ENCODE measurements at regions not wholly inside any gene's neighbourhood (a gene's known extent, or its start where the extent isn't known, plus 50 kb on each side); places are given as distances from the start of the nearest gene placed in this dataset.
A peak's percentile ranks its signal among the peaks of the same experiment; 100 is the strongest.
"Not testable (repeated sequence)": the region's sequence is repeated elsewhere in the genome, so short reads cannot be mapped to it uniquely, and the experiment has no call there.

DNA sequence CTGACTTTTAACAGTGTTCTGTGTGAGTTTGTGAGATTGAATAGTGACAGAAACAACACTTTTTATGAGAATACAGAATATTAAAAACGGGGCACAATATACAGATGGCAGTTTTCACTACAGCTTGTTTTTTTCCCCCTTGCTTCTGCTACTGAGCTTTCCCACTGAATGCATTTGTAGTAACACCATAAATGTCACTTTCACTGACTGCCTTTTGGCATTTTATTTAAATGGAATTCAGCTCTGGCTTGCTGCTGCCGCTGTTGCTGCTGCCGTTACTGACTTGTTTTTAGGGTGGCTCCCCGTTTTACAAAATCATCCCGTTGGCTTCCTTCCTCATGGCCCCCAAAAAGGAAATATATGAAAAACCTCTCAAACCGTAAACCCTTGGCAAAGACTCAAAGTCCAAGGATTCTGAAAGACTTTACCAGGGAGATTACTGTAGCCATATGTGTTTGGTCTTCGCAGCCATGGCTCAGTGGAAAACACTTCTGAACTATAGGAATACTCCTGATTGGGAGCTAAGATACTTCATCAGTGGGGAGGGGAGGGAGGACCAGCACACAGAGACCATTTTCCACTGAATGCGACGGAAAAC lies 151.0 kb downstream of the NUF2 start:
- DNase-seq (ENCODE audit: low spot score) = no peak

DNA sequence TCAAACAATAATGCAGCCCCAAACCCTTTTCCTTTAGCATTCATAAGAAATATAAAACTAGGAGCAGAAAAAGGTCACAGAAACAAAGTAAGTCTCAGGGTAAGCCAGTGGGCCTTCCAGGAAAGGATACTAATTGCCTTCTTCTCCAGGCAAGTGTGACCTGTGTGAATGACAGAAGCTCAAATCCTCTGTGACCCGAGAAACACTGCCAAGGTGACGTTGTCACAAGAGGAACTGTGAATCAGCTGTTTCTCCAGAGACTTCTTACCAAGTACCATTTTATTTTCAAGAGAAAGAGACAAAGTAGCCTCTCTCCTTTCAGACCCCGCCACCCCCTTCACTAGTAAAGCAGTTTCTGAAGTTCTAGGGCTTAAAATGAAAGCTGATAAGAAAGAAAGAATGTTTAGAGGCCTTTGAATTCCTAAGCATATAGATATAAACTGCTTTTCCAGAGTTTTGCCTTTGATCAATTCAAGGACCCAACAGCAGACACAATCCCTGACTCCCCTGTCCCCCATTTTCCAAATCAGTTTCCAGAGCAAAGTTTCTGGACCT lies 155.6 kb downstream of the NUF2 start:
- no peak for DNase-seq (ENCODE audit: low spot score)

DNA sequence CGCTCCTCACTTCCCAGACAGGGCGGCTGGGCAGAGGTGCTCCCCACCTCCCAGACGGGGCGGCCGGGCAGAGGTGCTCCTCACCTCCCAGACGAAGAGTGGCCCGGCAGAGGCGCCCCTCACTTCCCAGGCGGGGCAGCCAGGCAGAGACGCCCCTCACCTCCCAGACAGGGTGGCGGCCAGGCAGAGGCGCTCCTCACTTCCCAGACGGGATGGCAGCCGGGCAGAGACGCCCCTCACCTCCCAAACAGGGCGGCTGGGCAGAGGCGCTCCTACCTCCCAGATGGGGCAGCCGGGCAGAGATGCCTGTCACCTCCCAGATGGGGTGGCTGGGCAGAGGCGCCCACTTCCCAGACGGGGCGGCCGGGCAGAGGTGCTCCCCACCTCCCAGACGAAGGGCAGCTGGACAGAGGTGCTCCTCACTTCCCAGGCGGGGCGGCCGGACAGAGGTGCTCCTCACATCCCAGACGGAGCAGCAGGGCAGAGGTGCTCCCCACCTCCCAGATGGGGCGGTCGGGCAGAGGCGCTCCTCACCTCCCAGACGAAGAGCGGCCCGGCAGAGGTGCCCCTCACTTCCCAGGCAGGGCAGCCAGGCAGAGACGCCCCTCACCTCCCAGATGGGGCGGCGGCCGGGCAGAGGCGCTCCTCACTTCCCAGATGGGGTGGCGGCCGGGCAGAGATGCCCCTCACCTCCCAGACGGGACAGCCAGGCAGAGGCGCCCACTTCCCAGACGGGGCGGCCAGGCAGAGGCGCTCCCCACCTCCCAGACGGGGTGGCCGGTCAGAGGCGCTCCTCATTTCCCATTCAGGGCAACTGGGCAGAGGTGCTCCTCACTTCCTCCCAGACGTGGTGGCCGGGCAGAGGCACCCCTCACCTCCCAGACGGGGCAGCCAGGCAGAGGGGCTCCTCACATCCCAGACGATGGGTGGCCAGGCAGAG lies 176.9 kb downstream of the NUF2 start:
- not testable (repeated sequence) for DNase-seq (ENCODE audit: low spot score)

- DNase-seq (ENCODE audit: low spot score) = no peak
Measured at GRCh38 chr1:163504331-163504978, 182.7 kb downstream of the NUF2 start.

DNA sequence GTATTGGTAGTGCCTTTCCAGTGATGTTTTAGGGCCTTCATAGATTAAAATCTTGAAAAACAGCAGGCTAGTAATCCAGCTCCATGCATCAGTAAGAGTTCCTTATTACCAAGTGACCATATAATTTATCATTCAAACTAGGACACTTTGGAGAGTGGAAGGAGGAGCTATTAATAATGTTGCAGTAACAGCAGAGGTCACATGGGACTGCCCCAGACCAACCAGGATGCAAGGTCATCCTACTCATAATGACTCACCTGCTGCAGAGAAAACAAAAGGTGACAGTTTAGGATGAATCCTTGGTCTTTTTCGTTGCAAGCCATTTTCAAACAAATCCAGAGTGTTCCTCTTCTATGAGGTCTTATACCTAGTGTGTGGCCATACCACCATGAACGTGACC lies 187.4 kb downstream of the NUF2 start:
- no peak for DNase-seq (ENCODE audit: low spot score)

GRCh38 chr1:163512349-163512989 lies 190.7 kb downstream of the NUF2 start:
- DNase-seq (ENCODE audit: low spot score) = no peak

- no peak for DNase-seq (ENCODE audit: low spot score)
Measured at GRCh38 chr1:163523375-163524029, 201.7 kb downstream of the NUF2 start.

GRCh38 chr1:163528710-163529348 lies 207.1 kb downstream of the NUF2 start:
- DNase-seq (ENCODE audit: low spot score) = peak; percentile 48

GRCh38 chr1:163531345-163531744 lies 209.6 kb downstream of the NUF2 start:
- DNase-seq (ENCODE audit: low spot score) = no peak

DNA sequence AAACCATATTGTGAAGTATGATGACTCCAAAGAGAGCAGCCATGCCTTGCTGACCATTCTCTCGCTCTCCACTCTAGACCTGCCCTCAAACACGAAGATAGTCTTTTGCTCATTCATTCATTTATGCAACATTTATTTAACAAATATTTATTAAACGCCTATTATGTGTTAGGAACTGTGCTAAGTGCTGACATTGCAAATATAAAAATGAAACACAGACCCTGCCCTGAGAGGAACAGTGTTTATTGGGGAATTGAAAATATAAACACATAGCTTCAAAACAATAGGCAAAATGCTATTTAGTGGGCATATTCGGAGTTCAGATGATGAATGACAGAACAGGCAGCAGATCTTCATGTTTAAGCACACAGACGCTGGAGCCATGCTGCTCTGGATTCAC lies 213.6 kb downstream of the NUF2 start:
- DNase-seq (ENCODE audit: low spot score) = no peak

GRCh38 chr1:163535807-163536206 lies 214.1 kb downstream of the NUF2 start:
- peak; percentile 54 for DNase-seq (ENCODE audit: low spot score)

DNA sequence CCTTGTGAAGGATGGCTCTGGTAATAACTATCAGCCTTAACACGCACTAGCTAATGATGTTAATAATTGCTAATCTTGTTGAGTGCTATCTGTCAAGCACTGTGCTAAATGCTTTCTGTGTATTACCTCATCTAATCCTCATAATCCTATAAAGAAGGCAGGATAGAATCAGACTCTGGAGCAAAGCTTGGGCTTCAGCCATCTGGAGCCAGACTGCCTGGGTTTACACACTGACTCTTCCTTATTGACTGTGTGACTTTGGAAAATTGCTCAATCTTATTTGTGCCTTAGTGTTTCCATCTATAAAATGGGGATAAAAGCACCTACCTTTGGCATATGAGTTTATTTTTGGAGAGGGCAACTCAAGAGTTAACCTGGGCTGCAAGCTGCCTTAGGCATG lies 216.1 kb downstream of the NUF2 start:
- no peak for DNase-seq (ENCODE audit: low spot score)

- no peak for DNase-seq (ENCODE audit: low spot score)
Measured at GRCh38 chr1:163538667-163539066, 216.9 kb downstream of the NUF2 start.

DNA sequence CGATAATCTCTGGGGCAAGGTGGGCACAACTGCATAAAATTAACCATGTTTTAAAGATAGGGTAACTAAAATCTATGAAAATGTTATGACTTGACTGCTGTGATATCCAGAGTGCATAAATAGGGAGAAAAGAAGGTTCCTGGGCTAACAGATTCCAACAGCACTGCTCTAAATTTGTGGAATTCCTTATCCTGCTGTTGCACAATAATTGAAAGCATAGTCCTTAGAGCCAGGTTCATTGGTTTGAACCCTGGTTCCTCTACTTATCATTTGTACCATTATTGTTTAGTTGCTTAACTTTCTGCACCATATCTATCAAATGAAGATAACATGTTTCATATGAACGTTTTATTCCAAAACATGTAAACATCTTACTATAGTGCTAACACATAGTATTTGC lies 219.0 kb downstream of the NUF2 start:
- DNase-seq (ENCODE audit: low spot score) = no peak

GRCh38 chr1:163544441-163544840 lies 222.7 kb downstream of the NUF2 start:
- no peak for DNase-seq (ENCODE audit: low spot score)

GRCh38 chr1:163558162-163558561 lies 236.4 kb downstream of the NUF2 start:
- no peak for DNase-seq (ENCODE audit: low spot score)

GRCh38 chr1:163561580-163562295 lies 240.0 kb downstream of the NUF2 start:
- DNase-seq (ENCODE audit: low spot score) = peak; percentile 37

DNA sequence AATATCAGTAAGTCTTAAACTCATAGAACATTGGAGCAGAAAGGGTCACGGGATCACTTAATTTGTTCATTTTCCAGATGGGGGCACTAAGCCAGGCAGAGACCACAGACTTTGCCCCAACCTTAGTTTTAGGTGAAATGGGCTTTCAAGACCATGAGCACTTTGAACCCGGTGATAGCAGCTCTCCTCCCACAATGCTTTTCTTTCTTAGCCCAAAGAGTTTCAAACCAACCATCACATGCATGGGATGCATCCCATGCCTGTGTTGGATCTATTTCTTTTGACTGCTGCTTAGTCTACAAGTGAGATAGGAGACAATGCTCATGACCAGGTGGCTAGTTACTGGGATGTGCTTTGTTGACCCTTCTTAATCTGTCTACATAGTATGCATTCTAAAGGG lies 240.6 kb downstream of the NUF2 start:
- DNase-seq (ENCODE audit: low spot score) = no peak

GRCh38 chr1:163565166-163565565 lies 243.4 kb downstream of the NUF2 start:
- no peak for DNase-seq (ENCODE audit: low spot score)

DNA sequence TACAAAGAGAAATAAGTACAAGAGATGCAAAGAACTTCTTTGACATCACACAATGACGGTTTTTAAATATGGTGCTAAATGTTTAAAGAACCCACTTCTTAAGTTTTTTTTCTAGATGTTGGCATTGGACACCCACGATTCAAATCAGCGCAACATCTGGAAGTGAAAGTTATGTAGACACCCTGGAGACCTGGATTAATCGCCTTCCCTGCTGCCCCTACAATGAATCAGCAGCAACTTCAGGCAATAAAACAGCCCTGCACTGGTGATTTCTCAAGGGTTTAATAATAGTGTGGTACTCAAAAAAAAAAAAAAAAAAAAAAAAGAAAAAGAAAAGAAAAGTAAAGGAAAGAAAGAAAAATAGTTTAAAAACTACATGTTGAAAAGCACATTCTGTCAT lies 248.3 kb downstream of the NUF2 start:
- DNase-seq (ENCODE audit: low spot score) = no peak
